ENCODE measurements at regions not wholly inside any gene's neighbourhood (a gene's known extent, or its start where the extent isn't known, plus 50 kb on each side); places are given as distances from the start of the nearest gene placed in this dataset.

GRCh38 chr3:18238746-18239331, 186.3 kb downstream of the SATB1 start:
- no peak for TF ChIP-seq POLR2A (IDR thresholded peaks at IDR 0.05)
- TF ChIP-seq CTCF (IDR thresholded peaks at IDR 0.05) = no peak

All from stomach (tissue), 4 donors.